Heart left ventricle (tissue), 13 donors: ENCODE measurements at regions not wholly inside any gene's neighbourhood (a gene's known extent, or its start where the extent isn't known, plus 50 kb on each side); places are given as distances from the start of the nearest gene placed in this dataset.

Experiments used
- POLR2A ChIP-seq, 2 donors: fragments of 450-650 bp; IDR thresholded peaks; one replicate each; pipeline ENCODE4 v1.6.1; 2017; ENCODE audit warnings: antibody characterized with exemption in 2 of 2, mild to moderate bottlenecking in 2 of 2, moderate library complexity in 2 of 2
- TF ChIP-seq, protein P1 (sequence below), 12 donors: fragments of 200-600 bp; sonication (generic) in 4 of 12; IDR thresholded peaks; one replicate each; pipeline versions ENCODE4 v1.5.0 to v1.8.0; 2018 to 2022; ENCODE audit warnings: antibody characterized with exemption in 12 of 12, mild to moderate bottlenecking in 5 of 12
- donor health status: ischemic (EF 13 %, LVEDD 7.1; RV severe dilation, severe dysfunction).
- donor health status: DM: no; HTN: yes; CAD: no.
- donor health status: DM: no; HTN: no; CAD: no.
- donor health status: ischemic (EF 25% LVEDD 6.9; RV normal size, moderate dysfunction).
- donor health status: ischemic (EF 25% LVEDD 5.7; RV mildly dilated, moderate dysfunction).
- donor health status: ischemic (EF 35%, LVEDD 5.7; RV mildly dilated, moderate dysfunction).
- donor health status: nonischemic (EF 11% LVEDD 7.7; RV severe dilation, severe dysfunction).
- donor health status: DM: yes; HTN: yes; CAD: no.
- donor health status: PGD.
- donor health status: ischemic (EF 29% LVEDD 5.4; RV normal size, mild dysfunction).
- donor health status: nonischemic (EF 23%, LVEDD 6.1; RV moderate dilation, normal function).

DNA sequence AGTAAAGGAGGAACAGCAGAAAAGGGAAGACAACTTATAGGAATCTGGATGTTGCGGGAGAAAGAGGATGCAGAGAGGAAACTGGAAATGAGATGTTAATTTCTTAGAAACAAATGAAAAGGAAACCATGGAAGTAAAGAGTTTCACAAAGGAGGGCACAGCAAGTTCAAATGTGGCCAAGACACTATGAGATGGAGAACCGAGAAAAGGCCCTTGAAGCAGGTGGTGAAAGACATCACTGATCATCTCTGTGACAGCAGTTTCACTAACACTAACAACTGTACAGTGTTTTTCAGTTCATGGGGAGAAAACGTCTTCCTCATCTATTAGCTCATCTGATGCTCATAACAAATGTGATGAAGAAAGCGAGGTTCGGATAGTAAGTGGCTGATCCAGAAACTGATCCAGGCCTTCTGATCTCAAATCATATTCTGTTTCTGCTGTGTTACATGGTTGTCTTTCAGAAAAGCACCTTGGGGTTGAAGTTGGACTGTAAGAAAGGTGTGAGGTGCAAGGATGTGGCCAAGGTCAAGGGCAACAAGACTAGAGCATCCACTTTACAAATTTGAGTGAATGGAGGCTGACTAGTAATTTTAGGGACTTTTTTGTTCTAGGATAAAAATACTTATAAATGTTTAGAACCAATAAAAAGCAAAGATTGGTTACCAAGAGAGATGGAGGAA lies 492.1 kb upstream of the CADM1 start:
- TF ChIP-seq, protein P1, sequence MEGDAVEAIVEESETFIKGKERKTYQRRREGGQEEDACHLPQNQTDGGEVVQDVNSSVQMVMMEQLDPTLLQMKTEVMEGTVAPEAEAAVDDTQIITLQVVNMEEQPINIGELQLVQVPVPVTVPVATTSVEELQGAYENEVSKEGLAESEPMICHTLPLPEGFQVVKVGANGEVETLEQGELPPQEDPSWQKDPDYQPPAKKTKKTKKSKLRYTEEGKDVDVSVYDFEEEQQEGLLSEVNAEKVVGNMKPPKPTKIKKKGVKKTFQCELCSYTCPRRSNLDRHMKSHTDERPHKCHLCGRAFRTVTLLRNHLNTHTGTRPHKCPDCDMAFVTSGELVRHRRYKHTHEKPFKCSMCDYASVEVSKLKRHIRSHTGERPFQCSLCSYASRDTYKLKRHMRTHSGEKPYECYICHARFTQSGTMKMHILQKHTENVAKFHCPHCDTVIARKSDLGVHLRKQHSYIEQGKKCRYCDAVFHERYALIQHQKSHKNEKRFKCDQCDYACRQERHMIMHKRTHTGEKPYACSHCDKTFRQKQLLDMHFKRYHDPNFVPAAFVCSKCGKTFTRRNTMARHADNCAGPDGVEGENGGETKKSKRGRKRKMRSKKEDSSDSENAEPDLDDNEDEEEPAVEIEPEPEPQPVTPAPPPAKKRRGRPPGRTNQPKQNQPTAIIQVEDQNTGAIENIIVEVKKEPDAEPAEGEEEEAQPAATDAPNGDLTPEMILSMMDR (IDR thresholded peaks at IDR 0.05), result no peak
- TF ChIP-seq POLR2A (IDR thresholded peaks at IDR 0.05), result no peak
